ENCODE measurements at regions not wholly inside any gene's neighbourhood (a gene's known extent, or its start where the extent isn't known, plus 50 kb on each side); places are given as distances from the start of the nearest gene placed in this dataset.

- Mint-ChIP-seq H3K4me1 (no peaks in the 10 kb centered on the region), H3K27me3 (no peaks in the 10 kb centered on the region), H3K27ac (no peak overlapping the region), H3K9me3 (no peaks in the 10 kb centered on the region), H3K36me3 (no peaks in the 10 kb centered on the region), H3K4me3 (no peak overlapping the region)
These were observed 191.3 kb upstream of the RHOBTB1 start for GRCh38 chr10:61135276-61135721.

GRCh38 chr10:61130366-61130765, 186.4 kb upstream of the RHOBTB1 start:
- Mint-ChIP-seq H3K27me3 (no peaks in the 10 kb centered on the region), H3K27ac (no peak overlapping the region), H3K4me1 (no peaks in the 10 kb centered on the region), H3K4me3 (no peak overlapping the region), H3K9me3 (no peaks in the 10 kb centered on the region), H3K36me3 (no peaks in the 10 kb centered on the region)

- H3K4me1 Mint-ChIP-seq = no peaks in the 10 kb centered on the region
- H3K27me3 Mint-ChIP-seq = no peaks in the 10 kb centered on the region
- no peak overlapping the region for H3K27ac Mint-ChIP-seq
- no peak overlapping the region for H3K4me3 Mint-ChIP-seq
- H3K36me3 Mint-ChIP-seq = no peaks in the 10 kb centered on the region
- no peaks in the 10 kb centered on the region for H3K9me3 Mint-ChIP-seq
These were observed 184.2 kb upstream of the RHOBTB1 start for GRCh38 chr10:61128196-61128595.

- H3K27ac Mint-ChIP-seq = no peak overlapping the region
- no peaks in the 10 kb centered on the region for H3K36me3 Mint-ChIP-seq
- H3K4me3 Mint-ChIP-seq = no peak overlapping the region
- no peaks in the 10 kb centered on the region for H3K9me3 Mint-ChIP-seq
- no peaks in the 10 kb centered on the region for H3K27me3 Mint-ChIP-seq
- no peaks in the 10 kb centered on the region for H3K4me1 Mint-ChIP-seq
These were observed 181.7 kb upstream of the RHOBTB1 start for GRCh38 chr10:61125560-61126170.

- no peaks in the 10 kb centered on the region for H3K36me3 Mint-ChIP-seq
- no peak overlapping the region for H3K4me3 Mint-ChIP-seq
- no peaks in the 10 kb centered on the region for H3K4me1 Mint-ChIP-seq
- H3K27me3 Mint-ChIP-seq = no peaks in the 10 kb centered on the region
- no peaks in the 10 kb centered on the region for H3K9me3 Mint-ChIP-seq
- no peak overlapping the region for H3K27ac Mint-ChIP-seq
These were observed 181.0 kb upstream of the RHOBTB1 start for GRCh38 chr10:61124756-61125530.

- Mint-ChIP-seq H3K27me3 (no peaks in the 10 kb centered on the region), H3K9me3 (no peaks in the 10 kb centered on the region), H3K36me3 (no peaks in the 10 kb centered on the region), H3K4me1 (no peaks in the 10 kb centered on the region), H3K4me3 (no peak overlapping the region), H3K27ac (no peak overlapping the region)
These were observed 176.8 kb upstream of the RHOBTB1 start for GRCh38 chr10:61120805-61121204.

- no peaks in the 10 kb centered on the region for H3K27me3 Mint-ChIP-seq
- no peaks in the 10 kb centered on the region for H3K36me3 Mint-ChIP-seq
- H3K27ac Mint-ChIP-seq = no peak overlapping the region
- no peak overlapping the region for H3K4me3 Mint-ChIP-seq
- no peaks in the 10 kb centered on the region for H3K9me3 Mint-ChIP-seq
- no peaks in the 10 kb centered on the region for H3K4me1 Mint-ChIP-seq
These were observed 175.6 kb upstream of the RHOBTB1 start for GRCh38 chr10:61119573-61119972.

- Mint-ChIP-seq H3K36me3 (no peaks in the 10 kb centered on the region), H3K4me1 (no peaks in the 10 kb centered on the region), H3K4me3 (no peak overlapping the region), H3K9me3 (no peaks in the 10 kb centered on the region), H3K27me3 (no peaks in the 10 kb centered on the region), H3K27ac (no peak overlapping the region)
These were observed 171.9 kb upstream of the RHOBTB1 start for GRCh38 chr10:61115897-61116296.

GRCh38 chr10:61112771-61113170, 168.8 kb upstream of the RHOBTB1 start:
- H3K36me3 Mint-ChIP-seq = no peaks in the 10 kb centered on the region

GRCh38 chr10:61110936-61111335, 167.0 kb upstream of the RHOBTB1 start:
- H3K4me3 Mint-ChIP-seq = no peak overlapping the region
- peaks cover 5% of the 10 kb centered on the region for H3K27me3 Mint-ChIP-seq
- no peak overlapping the region for H3K27ac Mint-ChIP-seq
- no peaks in the 10 kb centered on the region for H3K36me3 Mint-ChIP-seq
- H3K9me3 Mint-ChIP-seq = no peaks in the 10 kb centered on the region
- no peaks in the 10 kb centered on the region for H3K4me1 Mint-ChIP-seq

More at GRCh38 chr10:61112771-61113170, 168.8 kb upstream of the RHOBTB1 start:
- Mint-ChIP-seq H3K4me3 (no peak overlapping the region), H3K27ac (no peak overlapping the region), H3K4me1 (no peaks in the 10 kb centered on the region), H3K9me3 (no peaks in the 10 kb centered on the region), H3K27me3 (peaks cover 4% of the 10 kb centered on the region)

- H3K27ac Mint-ChIP-seq = no peak overlapping the region
- H3K4me1 Mint-ChIP-seq = no peaks in the 10 kb centered on the region
- H3K4me3 Mint-ChIP-seq = no peak overlapping the region
- peaks cover 5% of the 10 kb centered on the region for H3K27me3 Mint-ChIP-seq
- H3K36me3 Mint-ChIP-seq = no peaks in the 10 kb centered on the region
- no peaks in the 10 kb centered on the region for H3K9me3 Mint-ChIP-seq
These were observed 166.3 kb upstream of the RHOBTB1 start for GRCh38 chr10:61110188-61110844.

GRCh38 chr10:61108915-61109314, 164.9 kb upstream of the RHOBTB1 start:
- no peaks in the 10 kb centered on the region for H3K4me1 Mint-ChIP-seq
- H3K27ac Mint-ChIP-seq = no peak overlapping the region
- H3K9me3 Mint-ChIP-seq = no peaks in the 10 kb centered on the region
- H3K4me3 Mint-ChIP-seq = no peak overlapping the region
- H3K27me3 Mint-ChIP-seq = peaks cover 7% of the 10 kb centered on the region
- H3K36me3 Mint-ChIP-seq = no peaks in the 10 kb centered on the region

GRCh38 chr10:61100887-61101286, 156.9 kb upstream of the RHOBTB1 start:
- no peaks in the 10 kb centered on the region for H3K4me1 Mint-ChIP-seq
- no peak overlapping the region for H3K4me3 Mint-ChIP-seq
- no peaks in the 10 kb centered on the region for H3K36me3 Mint-ChIP-seq
- H3K27me3 Mint-ChIP-seq = peaks cover 10% of the 10 kb centered on the region
- no peak overlapping the region for H3K27ac Mint-ChIP-seq
- H3K9me3 Mint-ChIP-seq = no peaks in the 10 kb centered on the region

GRCh38 chr10:61099756-61100155, 155.8 kb upstream of the RHOBTB1 start:
- Mint-ChIP-seq H3K4me3 (no peak overlapping the region), H3K9me3 (no peaks in the 10 kb centered on the region), H3K27me3 (peaks cover 8% of the 10 kb centered on the region), H3K4me1 (no peaks in the 10 kb centered on the region), H3K36me3 (no peaks in the 10 kb centered on the region), H3K27ac (no peak overlapping the region)

GRCh38 chr10:61098966-61099365, 155.0 kb upstream of the RHOBTB1 start:
- no peaks in the 10 kb centered on the region for H3K4me1 Mint-ChIP-seq

GRCh38 chr10:61097026-61097425, 153.0 kb upstream of the RHOBTB1 start:
- H3K36me3 Mint-ChIP-seq = no peaks in the 10 kb centered on the region
- H3K4me1 Mint-ChIP-seq = no peaks in the 10 kb centered on the region
- no peak overlapping the region for H3K4me3 Mint-ChIP-seq
- no peak overlapping the region for H3K27ac Mint-ChIP-seq
- peaks cover 4% of the 10 kb centered on the region for H3K27me3 Mint-ChIP-seq
- H3K9me3 Mint-ChIP-seq = no peaks in the 10 kb centered on the region

More at GRCh38 chr10:61098966-61099365, 155.0 kb upstream of the RHOBTB1 start:
- H3K9me3 Mint-ChIP-seq = no peaks in the 10 kb centered on the region
- no peak overlapping the region for H3K27ac Mint-ChIP-seq
- no peaks in the 10 kb centered on the region for H3K36me3 Mint-ChIP-seq
- H3K27me3 Mint-ChIP-seq = peaks cover 8% of the 10 kb centered on the region
- no peak overlapping the region for H3K4me3 Mint-ChIP-seq

Measured in activated naive CD4-positive, alpha-beta T cell treated with anti-CD3 and anti-CD28 coated beads, Interleukin-2, amount 50 U/mL, for 24 hours (primary cell).